ENCODE measurements at regions not wholly inside any gene's neighbourhood (a gene's known extent, or its start where the extent isn't known, plus 50 kb on each side); places are given as distances from the start of the nearest gene placed in this dataset.

DNA sequence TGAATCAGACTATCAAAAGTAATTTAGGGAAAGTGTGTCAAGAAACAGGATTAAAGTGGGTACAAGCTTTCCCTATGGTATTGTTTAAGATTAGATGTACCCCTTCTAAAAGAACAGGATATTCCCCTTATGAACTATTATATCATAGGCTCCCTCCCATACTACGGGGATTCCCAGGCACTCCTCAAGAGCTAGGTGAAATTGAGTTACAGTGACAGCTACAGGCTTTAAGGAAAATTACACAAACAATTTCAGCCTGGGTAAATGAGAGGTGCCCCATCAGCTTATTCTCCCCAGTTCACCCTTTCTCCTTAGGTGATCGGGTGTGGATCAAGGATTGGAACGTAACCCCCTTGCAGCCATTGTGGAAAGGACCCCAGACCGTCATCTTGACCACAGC lies 240.8 kb upstream of the CNTN6 start:
- Mint-ChIP-seq H3K27me3 (ENCODE audit: unreplicated experiment) (peaks cover 6% of the 10 kb centered on the region), H3K9me3 (ENCODE audit: unreplicated experiment) (peaks cover 7% of the 10 kb centered on the region), H3K4me3 (ENCODE audit: unreplicated experiment) (no peak overlapping the region), H3K27ac (ENCODE audit: unreplicated experiment) (no peak overlapping the region), H3K36me3 (ENCODE audit: unreplicated experiment) (no peaks in the 10 kb centered on the region), H3K4me1 (ENCODE audit: low read depth, unreplicated experiment) (peaks cover 9% of the 10 kb centered on the region)
- no peak for TF ChIP-seq CTCF (IDR thresholded peaks at IDR 0.05; ENCODE audit: partially characterized antibody, unreplicated experiment)
- no peak for DNase-seq

DNA sequence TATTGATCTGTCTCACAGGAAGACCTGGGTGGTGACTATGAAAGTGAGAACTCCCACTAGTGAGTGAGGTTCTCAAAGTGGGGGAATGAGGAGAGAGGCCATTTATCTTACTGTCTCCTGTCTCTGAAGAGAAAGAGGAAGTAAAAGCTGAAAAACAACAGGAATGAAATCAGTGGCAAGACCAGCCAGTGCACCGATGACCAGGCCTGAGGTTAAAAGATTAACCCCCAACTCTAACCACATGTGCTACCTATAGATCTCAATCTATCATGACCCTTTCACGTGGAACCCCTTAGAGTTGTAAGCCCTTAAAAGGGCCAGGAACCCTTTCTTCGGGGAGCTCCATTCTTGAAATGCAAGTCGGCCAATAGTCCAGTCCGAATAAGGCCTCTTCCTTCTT lies 239.3 kb upstream of the CNTN6 start:
- Mint-ChIP-seq H3K4me3 (ENCODE audit: unreplicated experiment) (no peak overlapping the region), H3K27me3 (ENCODE audit: unreplicated experiment) (peaks cover 2% of the 10 kb centered on the region), H3K27ac (ENCODE audit: unreplicated experiment) (no peak overlapping the region), H3K9me3 (ENCODE audit: unreplicated experiment) (peaks cover under 1% of the 10 kb centered on the region), H3K4me1 (ENCODE audit: low read depth, unreplicated experiment) (peaks cover 3% of the 10 kb centered on the region), H3K36me3 (ENCODE audit: unreplicated experiment) (no peaks in the 10 kb centered on the region)
- no peak for DNase-seq
- no peak for TF ChIP-seq CTCF (IDR thresholded peaks at IDR 0.05; ENCODE audit: partially characterized antibody, unreplicated experiment)

GRCh38 chr3:859135-859534 lies 233.7 kb upstream of the CNTN6 start:
- TF ChIP-seq CTCF (IDR thresholded peaks at IDR 0.05; ENCODE audit: partially characterized antibody, unreplicated experiment) = no peak
- Mint-ChIP-seq H3K4me3 (ENCODE audit: unreplicated experiment) (no peak overlapping the region), H3K27me3 (ENCODE audit: unreplicated experiment) (no peaks in the 10 kb centered on the region), H3K9me3 (ENCODE audit: unreplicated experiment) (no peaks in the 10 kb centered on the region), H3K36me3 (ENCODE audit: unreplicated experiment) (no peaks in the 10 kb centered on the region), H3K4me1 (ENCODE audit: low read depth, unreplicated experiment) (peaks cover 3% of the 10 kb centered on the region), H3K27ac (ENCODE audit: unreplicated experiment) (no peak overlapping the region)
- no peak for DNase-seq

- H3K4me3 Mint-ChIP-seq (ENCODE audit: unreplicated experiment) = no peak overlapping the region
- TF ChIP-seq CTCF (IDR thresholded peaks at IDR 0.05; ENCODE audit: partially characterized antibody, unreplicated experiment) = no peak
- H3K27ac Mint-ChIP-seq (ENCODE audit: unreplicated experiment) = no peak overlapping the region
- H3K9me3 Mint-ChIP-seq (ENCODE audit: unreplicated experiment) = no peaks in the 10 kb centered on the region
- DNase-seq = no peak
- H3K36me3 Mint-ChIP-seq (ENCODE audit: unreplicated experiment) = no peaks in the 10 kb centered on the region
- no peaks in the 10 kb centered on the region for H3K27me3 Mint-ChIP-seq (ENCODE audit: unreplicated experiment)
- no peaks in the 10 kb centered on the region for H3K4me1 Mint-ChIP-seq (ENCODE audit: low read depth, unreplicated experiment)
These were observed 231.1 kb upstream of the CNTN6 start for GRCh38 chr3:861721-862120.

DNA sequence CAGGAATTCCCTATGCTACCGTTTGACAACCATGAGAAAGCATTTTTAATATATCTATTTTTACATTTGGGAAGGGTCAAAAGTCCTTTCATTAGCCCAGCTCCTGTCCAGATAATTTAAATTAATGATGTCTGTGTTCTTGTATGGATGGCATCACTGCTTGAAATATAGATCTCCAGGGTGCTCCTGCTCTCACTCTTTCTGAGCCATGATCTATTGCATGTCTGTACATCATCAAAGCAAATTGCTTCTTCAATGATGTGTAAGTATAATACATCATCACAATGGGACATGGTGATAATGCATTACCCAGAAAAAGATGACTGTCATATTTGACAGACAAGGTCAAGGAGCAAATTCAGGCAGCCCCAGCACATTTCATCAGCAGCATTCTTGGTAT lies 223.6 kb upstream of the CNTN6 start:
- no peaks in the 10 kb centered on the region for H3K36me3 Mint-ChIP-seq (ENCODE audit: unreplicated experiment)
- H3K4me3 Mint-ChIP-seq (ENCODE audit: unreplicated experiment) = no peak overlapping the region
- no peak for TF ChIP-seq CTCF (IDR thresholded peaks at IDR 0.05; ENCODE audit: partially characterized antibody, unreplicated experiment)
- H3K27me3 Mint-ChIP-seq (ENCODE audit: unreplicated experiment) = no peaks in the 10 kb centered on the region
- H3K4me1 Mint-ChIP-seq (ENCODE audit: low read depth, unreplicated experiment) = no peaks in the 10 kb centered on the region
- no peaks in the 10 kb centered on the region for H3K9me3 Mint-ChIP-seq (ENCODE audit: unreplicated experiment)
- no peak overlapping the region for H3K27ac Mint-ChIP-seq (ENCODE audit: unreplicated experiment)
- DNase-seq = no peak

Measured in glutamatergic neuron (in vitro differentiated cells).